NT2/D1 (cell line): ENCODE measurements at regions not wholly inside any gene's neighbourhood (a gene's known extent, or its start where the extent isn't known, plus 50 kb on each side); places are given as distances from the start of the nearest gene placed in this dataset.

ENCODE experiments used
- DNase-seq: peaks from one replicate; pipeline ENCODE4 v3.0.0-alpha.2; 2011; ENCODE audit warnings: low read depth, low spot score
- H3K27me3 ChIP-seq: 2 replicates; pipeline ENCODE4 v1.6.0; 2011; ENCODE audit warnings: mild to moderate bottlenecking; ENCODE audit not compliant: insufficient read length, insufficient read depth
- H3K36me3 ChIP-seq: 2 replicates; pipeline ENCODE4 v1.6.1; 2011; ENCODE audit warnings: mild to moderate bottlenecking, low read length, mixed read lengths; ENCODE audit not compliant: insufficient read depth, insufficient read length
- H3K4me1 ChIP-seq: 2 replicates; pipeline ENCODE4 v1.5.1; 2011; ENCODE audit not compliant: insufficient read depth, insufficient read length
- H3K4me3 ChIP-seq: 2 replicates; pipeline ENCODE4 v1.5.1; 2011; ENCODE audit warnings: low read depth; ENCODE audit not compliant: insufficient read length
- H3K9ac ChIP-seq: 2 replicates; pipeline ENCODE4 v1.6.0; 2011; ENCODE audit warnings: low read depth; ENCODE audit not compliant: insufficient read length
- H3K9me3 ChIP-seq: 2 replicates; pipeline ENCODE4 v1.5.1; 2011; ENCODE audit warnings: mild to moderate bottlenecking, low read length; ENCODE audit not compliant: insufficient read depth
- SUZ12 ChIP-seq: IDR thresholded peaks from 2 replicates; pipeline ENCODE4 v1.6.1; 2011; ENCODE audit not compliant: insufficient read length, insufficient read depth; ENCODE audit errors: extremely low read depth
- YY1 ChIP-seq: IDR thresholded peaks from 2 replicates; pipeline ENCODE4 v1.6.1; 2011; ENCODE audit not compliant: insufficient read length, insufficient read depth
- ZNF274 ChIP-seq: IDR thresholded peaks from 2 replicates; pipeline ENCODE4 v1.6.1; 2011; ENCODE audit warnings: mild to moderate bottlenecking, low read depth, low read length

DNA sequence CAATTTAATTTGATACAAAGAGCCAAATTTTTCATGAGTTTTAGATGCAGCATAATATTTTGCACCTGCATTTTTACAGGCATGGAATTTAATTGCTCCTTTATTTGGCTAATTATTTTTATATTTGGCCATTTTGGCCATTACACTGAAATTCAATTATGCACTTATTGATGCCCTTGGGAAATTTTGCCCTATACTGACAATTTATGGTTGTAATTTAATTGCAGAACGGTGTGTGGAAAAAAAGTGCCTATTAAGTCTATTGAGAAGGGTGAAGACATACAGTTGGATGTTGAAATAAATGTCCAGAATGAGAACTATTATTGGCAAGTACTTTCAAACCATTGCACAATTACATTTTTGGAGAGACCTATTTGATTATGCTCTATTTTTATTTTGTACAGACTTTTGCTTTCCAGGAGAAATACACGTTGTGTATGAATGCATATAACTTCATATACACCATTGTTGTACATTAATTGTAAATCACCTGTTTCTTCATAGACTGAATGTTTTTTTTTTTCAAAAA is 1319.3 kb upstream of the CDH2 start:
- Histone ChIP-seq H3K9ac (no peak overlapping the region), H3K4me1 (no peaks in the 10 kb centered on the region), H3K36me3 (no peaks in the 10 kb centered on the region), H3K27me3 (no peaks in the 10 kb centered on the region), H3K4me3 (no peak overlapping the region), H3K9me3 (no peaks in the 10 kb centered on the region)
- no peak for DNase-seq
- TF ChIP-seq SUZ12 = no peak
- no peak for TF ChIP-seq YY1

DNA sequence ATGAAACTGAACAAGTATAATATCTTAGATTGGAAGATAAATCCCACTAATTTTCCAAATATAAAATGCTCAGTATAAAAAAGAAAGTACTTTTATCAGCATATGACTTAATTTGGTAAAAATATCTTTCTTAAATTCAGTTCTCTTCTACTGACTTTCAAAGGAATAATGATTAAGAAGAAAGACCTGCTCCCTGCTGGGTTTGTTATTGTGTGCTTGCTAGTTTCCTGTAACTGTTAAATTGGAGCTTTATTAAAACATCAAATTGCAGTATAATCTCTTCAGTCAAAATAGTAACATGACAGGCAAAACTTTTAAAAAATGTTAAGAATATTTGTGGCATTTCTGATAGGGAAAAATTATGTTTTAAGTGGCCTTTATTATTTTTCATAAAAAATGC is 1317.4 kb upstream of the CDH2 start:
- TF ChIP-seq SUZ12 (no peak), ZNF274 (no peak), YY1 (no peak)

GRCh38 chr18:29491907-29492306 is 1315.0 kb upstream of the CDH2 start:
- TF ChIP-seq YY1 = no peak
- TF ChIP-seq SUZ12 = no peak
- no peak for TF ChIP-seq ZNF274
- Histone ChIP-seq H3K4me1 (no peaks in the 10 kb centered on the region), H3K4me3 (no peak overlapping the region), H3K27me3 (no peaks in the 10 kb centered on the region), H3K36me3 (no peaks in the 10 kb centered on the region), H3K9ac (no peak overlapping the region), H3K9me3 (no peaks in the 10 kb centered on the region)
- no peak for DNase-seq

More for the DNA sequence above, 1317.4 kb upstream of the CDH2 start:
- no peak overlapping the region for H3K9ac ChIP-seq
- DNase-seq = no peak
- H3K9me3 ChIP-seq = no peaks in the 10 kb centered on the region
- H3K4me3 ChIP-seq = no peak overlapping the region
- H3K36me3 ChIP-seq = no peaks in the 10 kb centered on the region
- H3K27me3 ChIP-seq = no peaks in the 10 kb centered on the region
- H3K4me1 ChIP-seq = no peaks in the 10 kb centered on the region

DNA sequence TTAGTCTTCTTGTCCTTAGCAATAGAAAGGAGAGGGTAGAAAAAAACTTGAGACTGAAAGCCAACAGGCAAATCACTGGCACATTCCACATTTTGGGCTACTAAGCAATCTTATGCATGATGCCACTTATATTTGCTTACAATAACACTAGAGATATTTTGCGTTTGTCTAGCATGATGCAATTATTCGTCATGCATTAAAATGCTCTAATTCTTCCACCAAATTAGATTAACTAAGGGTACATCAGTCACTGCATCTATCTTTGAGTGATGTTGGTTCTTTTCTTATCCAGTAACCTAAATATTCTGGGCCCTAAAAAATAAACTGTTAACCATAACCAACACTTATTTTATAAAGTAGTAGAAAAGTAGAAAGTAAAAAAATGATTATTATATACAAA is 1311.7 kb upstream of the CDH2 start:
- no peaks in the 10 kb centered on the region for H3K9me3 ChIP-seq
- no peak for DNase-seq
- TF ChIP-seq SUZ12 (no peak), ZNF274 (no peak), YY1 (no peak)
- H3K9ac ChIP-seq = no peak overlapping the region
- H3K27me3 ChIP-seq = no peaks in the 10 kb centered on the region
- H3K4me3 ChIP-seq = no peak overlapping the region
- H3K4me1 ChIP-seq = no peaks in the 10 kb centered on the region
- H3K36me3 ChIP-seq = no peaks in the 10 kb centered on the region

DNA sequence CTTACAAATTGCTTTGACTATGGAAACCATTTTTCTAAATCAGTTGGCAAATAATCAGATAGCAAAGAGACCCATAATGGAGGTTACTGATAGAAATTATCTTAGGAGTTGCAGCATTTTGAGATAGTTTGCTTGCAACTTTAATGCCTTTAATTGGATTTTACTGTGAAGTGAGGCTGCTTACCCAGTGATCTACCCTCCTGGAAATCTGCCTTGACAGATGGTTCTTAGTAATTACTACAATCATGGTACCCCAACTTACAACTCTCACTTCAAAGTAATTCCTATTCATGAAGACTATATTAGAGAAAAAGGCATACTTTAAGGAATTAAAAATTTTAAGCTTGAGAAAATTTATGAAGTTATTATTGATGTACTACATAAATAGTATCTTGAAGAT is 1288.6 kb upstream of the CDH2 start:
- TF ChIP-seq ZNF274 = no peak
- Histone ChIP-seq H3K9me3 (no peaks in the 10 kb centered on the region), H3K4me3 (no peak overlapping the region), H3K4me1 (no peaks in the 10 kb centered on the region), H3K9ac (no peak overlapping the region), H3K36me3 (no peaks in the 10 kb centered on the region), H3K27me3 (no peaks in the 10 kb centered on the region)
- DNase-seq = no peak

- Histone ChIP-seq H3K36me3 (no peaks in the 10 kb centered on the region), H3K27me3 (no peaks in the 10 kb centered on the region), H3K9me3 (no peaks in the 10 kb centered on the region), H3K4me3 (no peak overlapping the region), H3K9ac (no peak overlapping the region), H3K4me1 (no peaks in the 10 kb centered on the region)
- TF ChIP-seq SUZ12 = no peak
- no peak for TF ChIP-seq YY1
- no peak for TF ChIP-seq ZNF274
- no peak for DNase-seq
Observed at GRCh38 chr18:29459972-29460371, 1283.0 kb upstream of the CDH2 start.

- Histone ChIP-seq H3K4me1 (no peaks in the 10 kb centered on the region), H3K9me3 (no peaks in the 10 kb centered on the region), H3K9ac (no peak overlapping the region), H3K36me3 (no peaks in the 10 kb centered on the region), H3K4me3 (no peak overlapping the region), H3K27me3 (no peaks in the 10 kb centered on the region)
- no peak for DNase-seq
- TF ChIP-seq SUZ12 (no peak), YY1 (no peak), ZNF274 (no peak)
Observed at GRCh38 chr18:29457316-29457889, 1280.5 kb upstream of the CDH2 start.

- TF ChIP-seq YY1 = no peak
- no peak overlapping the region for H3K9ac ChIP-seq
- H3K27me3 ChIP-seq = no peaks in the 10 kb centered on the region
- no peaks in the 10 kb centered on the region for H3K4me1 ChIP-seq
- DNase-seq = no peak
- H3K4me3 ChIP-seq = no peak overlapping the region
- H3K36me3 ChIP-seq = no peaks in the 10 kb centered on the region
- no peaks in the 10 kb centered on the region for H3K9me3 ChIP-seq
Observed at GRCh38 chr18:29449424-29449823, 1272.5 kb upstream of the CDH2 start.
